WI38 (cell line): ENCODE measurements at regions not wholly inside any gene's neighbourhood (a gene's known extent, or its start where the extent isn't known, plus 50 kb on each side); places are given as distances from the start of the nearest gene placed in this dataset.
"Not testable (repeated sequence)": the region's sequence is repeated elsewhere in the genome, so short reads cannot be mapped to it uniquely, and the experiment has no call there.

Experiments used
- H3K4me3 ChIP-seq: 2 replicates; pipeline ENCODE4 v1.5.1; 2011; ENCODE audit warnings: low read depth, mild to moderate bottlenecking, control low read depth, low read length
- CTCF ChIP-seq: IDR thresholded peaks from 2 replicates; pipeline ENCODE4 v1.5.1; 2012; ENCODE audit warnings: low read depth, mild to moderate bottlenecking, control low read depth, low read length

- TF ChIP-seq CTCF: no peak
- no peak overlapping the region for H3K4me3 ChIP-seq
These were observed 400.0 kb upstream of the LCORL start for GRCh38 chr4:18421519-18421918.

GRCh38 chr4:18419780-18420179, 398.2 kb upstream of the LCORL start:
- TF ChIP-seq CTCF: no peak
- H3K4me3 ChIP-seq: no peak overlapping the region

GRCh38 chr4:18418195-18418898, 396.8 kb upstream of the LCORL start:
- H3K4me3 ChIP-seq: not testable (repeated sequence)

GRCh38 chr4:18417651-18418050, 396.1 kb upstream of the LCORL start:
- not testable (repeated sequence) for H3K4me3 ChIP-seq

- TF ChIP-seq CTCF: no peak
- H3K4me3 ChIP-seq: no peak overlapping the region
These were observed 384.7 kb upstream of the LCORL start for GRCh38 chr4:18406264-18406663.

- no peak for TF ChIP-seq CTCF
- no peak overlapping the region for H3K4me3 ChIP-seq
These were observed 383.5 kb upstream of the LCORL start for GRCh38 chr4:18405054-18405453.

- H3K4me3 ChIP-seq: no peak overlapping the region
- TF ChIP-seq CTCF: no peak
These were observed 383.1 kb upstream of the LCORL start for GRCh38 chr4:18404642-18405041.

GRCh38 chr4:18403327-18403726, 381.8 kb upstream of the LCORL start:
- no peak overlapping the region for H3K4me3 ChIP-seq
- TF ChIP-seq CTCF: no peak
